ENCODE measurements at regions not wholly inside any gene's neighbourhood (a gene's known extent, or its start where the extent isn't known, plus 50 kb on each side); places are given as distances from the start of the nearest gene placed in this dataset.

- no peaks in the 10 kb centered on the region for H3K36me3 ChIP-seq (ENCODE audit: control insufficient read depth, insufficient read depth, low read length)
- H3K4me3 ChIP-seq (ENCODE audit: extremely low read depth, insufficient read depth, low read length, poor library complexity, severe bottlenecking), result no peak overlapping the region
- H3K4me1 ChIP-seq (ENCODE audit: control insufficient read depth, insufficient read depth, low read length, poor library complexity, severe bottlenecking), result no peaks in the 10 kb centered on the region
- H3K27ac ChIP-seq (ENCODE audit: low read depth, low read length, severe bottlenecking), result no peak overlapping the region
- H3K9me3 ChIP-seq (ENCODE audit: control insufficient read depth, low read length), result no peaks in the 10 kb centered on the region
- WGBS, 2 experiments (ENCODE audit: insufficient coverage in 2 of 2), result 87 to 90% methylated on average over 10 to 11 of the region's 14 CpGs
These were observed 58.3 kb upstream of the PPP2R2D start for GRCh38 chr10:131842351-131843088.

DNA sequence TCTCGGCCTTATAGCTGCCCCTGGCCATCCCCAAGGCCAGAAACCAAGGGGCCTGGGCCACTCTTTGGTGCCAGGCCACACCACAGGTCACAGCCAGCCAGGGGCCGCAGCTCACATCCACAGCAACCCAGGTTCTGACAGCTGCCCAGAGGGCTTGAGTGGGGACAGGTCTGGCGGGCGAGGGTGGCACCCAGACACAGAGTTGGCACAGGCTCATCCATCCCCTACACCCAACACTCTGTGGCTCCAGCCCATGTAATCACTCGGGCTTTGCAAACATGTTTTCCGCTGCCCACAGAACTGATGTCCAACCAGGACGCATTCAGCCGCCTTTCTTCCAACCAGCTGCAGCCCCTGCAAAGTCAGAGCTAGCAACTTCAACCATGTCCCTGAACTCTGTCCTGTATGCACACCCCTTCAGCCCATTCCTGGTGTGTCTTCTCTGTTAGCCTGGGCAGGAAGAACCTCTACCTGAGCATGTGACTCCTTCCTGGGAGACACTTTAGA lies 57.7 kb upstream of the PPP2R2D start:
- Histone ChIP-seq H3K4me1 (ENCODE audit: control insufficient read depth, insufficient read depth, low read length, poor library complexity, severe bottlenecking) (no peaks in the 10 kb centered on the region), H3K27ac (ENCODE audit: low read depth, low read length, severe bottlenecking) (no peak overlapping the region), H3K9me3 (ENCODE audit: control insufficient read depth, low read length) (no peaks in the 10 kb centered on the region), H3K36me3 (ENCODE audit: control insufficient read depth, insufficient read depth, low read length) (no peaks in the 10 kb centered on the region), H3K4me3 (ENCODE audit: extremely low read depth, insufficient read depth, low read length, poor library complexity, severe bottlenecking) (no peak overlapping the region)
- 86 to 96% methylated on average over 8 of the region's 8 CpGs for WGBS, 2 experiments (ENCODE audit: insufficient coverage in 2 of 2)

GRCh38 chr10:131843881-131844284 lies 56.9 kb upstream of the PPP2R2D start:
- Histone ChIP-seq H3K36me3 (ENCODE audit: control insufficient read depth, insufficient read depth, low read length) (no peaks in the 10 kb centered on the region), H3K4me1 (ENCODE audit: control insufficient read depth, insufficient read depth, low read length, poor library complexity, severe bottlenecking) (no peaks in the 10 kb centered on the region), H3K27ac (ENCODE audit: low read depth, low read length, severe bottlenecking) (no peak overlapping the region), H3K9me3 (ENCODE audit: control insufficient read depth, low read length) (no peaks in the 10 kb centered on the region), H3K4me3 (ENCODE audit: extremely low read depth, insufficient read depth, low read length, poor library complexity, severe bottlenecking) (no peak overlapping the region)
- 92 to 96% methylated on average over 15 to 16 of the region's 16 CpGs for WGBS, 2 experiments (ENCODE audit: insufficient coverage in 2 of 2)

DNA sequence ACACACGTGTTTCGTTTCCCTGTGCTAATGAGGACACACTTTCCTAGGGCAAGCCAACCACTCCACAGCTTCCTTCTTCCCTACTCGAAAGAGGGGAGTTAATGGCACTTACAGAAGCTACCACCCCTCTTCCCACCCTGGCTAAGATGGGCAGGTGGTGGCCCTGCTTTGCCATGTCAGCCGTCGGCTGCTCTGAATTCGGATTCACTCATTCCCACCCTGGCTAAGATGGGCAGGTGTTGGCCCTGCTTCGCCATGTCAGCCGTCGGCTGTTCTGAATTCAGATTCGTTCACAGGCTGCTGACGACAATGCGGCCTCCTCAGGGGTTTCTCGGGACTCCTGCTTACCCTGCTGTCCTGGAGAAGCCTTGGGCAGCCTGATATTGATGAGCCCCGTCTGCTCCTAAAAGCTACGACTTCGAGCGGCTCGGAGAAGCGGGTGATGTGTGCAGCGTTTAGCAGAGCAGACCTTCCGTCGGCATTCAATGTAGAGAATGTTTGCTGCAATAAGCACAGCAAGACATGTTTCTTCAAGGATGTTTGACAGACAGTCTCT lies 56.2 kb upstream of the PPP2R2D start:
- H3K27ac ChIP-seq (ENCODE audit: low read depth, low read length, severe bottlenecking), result no peak overlapping the region
- WGBS, 2 experiments (ENCODE audit: insufficient coverage in 2 of 2), result 90 to 91% methylated on average over 20 to 22 of the region's 22 CpGs

DNA sequence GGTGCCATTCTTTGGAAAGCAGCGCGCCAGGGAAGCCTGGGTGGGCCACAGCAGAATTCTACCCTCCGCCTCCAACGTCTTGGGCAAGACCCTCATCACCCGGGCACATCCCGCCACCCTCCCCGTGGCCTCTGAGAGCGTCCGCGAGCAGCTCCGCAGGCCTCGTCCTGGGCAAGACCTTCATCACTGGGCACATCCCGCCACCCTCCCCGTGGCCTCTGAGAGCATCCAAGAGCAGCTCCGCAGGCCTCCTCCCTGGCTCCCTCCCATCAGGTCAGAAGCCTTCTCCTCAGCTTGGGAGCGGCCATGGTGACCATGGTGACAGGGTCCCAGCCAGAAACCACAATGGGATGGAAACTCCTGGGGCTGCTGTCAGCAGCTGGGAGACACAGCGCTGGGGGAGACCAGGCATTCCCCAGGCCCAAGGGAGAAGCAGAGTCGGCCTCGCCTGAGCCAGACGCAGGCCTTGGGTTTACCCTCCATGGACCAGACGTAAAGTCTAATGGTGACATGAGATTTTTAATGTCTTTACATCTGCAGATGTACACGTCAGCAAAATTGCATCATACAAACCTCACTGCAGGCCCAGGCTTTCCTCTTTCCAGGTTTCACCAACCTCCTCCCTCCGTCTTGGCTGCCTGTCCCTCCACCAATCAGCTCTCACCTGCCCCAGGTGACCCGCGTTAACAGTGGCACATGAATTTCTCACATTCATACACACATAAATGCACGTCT lies 55.1 kb upstream of the PPP2R2D start:
- H3K4me3 ChIP-seq (ENCODE audit: extremely low read depth, insufficient read depth, low read length, poor library complexity, severe bottlenecking), result no peak overlapping the region

More for the DNA sequence above, 56.2 kb upstream of the PPP2R2D start:
- H3K36me3 ChIP-seq (ENCODE audit: control insufficient read depth, insufficient read depth, low read length), result no peaks in the 10 kb centered on the region
- H3K9me3 ChIP-seq (ENCODE audit: control insufficient read depth, low read length), result no peaks in the 10 kb centered on the region
- no peaks in the 10 kb centered on the region for H3K4me1 ChIP-seq (ENCODE audit: control insufficient read depth, insufficient read depth, low read length, poor library complexity, severe bottlenecking)
- H3K4me3 ChIP-seq (ENCODE audit: extremely low read depth, insufficient read depth, low read length, poor library complexity, severe bottlenecking), result no peak overlapping the region

DNA sequence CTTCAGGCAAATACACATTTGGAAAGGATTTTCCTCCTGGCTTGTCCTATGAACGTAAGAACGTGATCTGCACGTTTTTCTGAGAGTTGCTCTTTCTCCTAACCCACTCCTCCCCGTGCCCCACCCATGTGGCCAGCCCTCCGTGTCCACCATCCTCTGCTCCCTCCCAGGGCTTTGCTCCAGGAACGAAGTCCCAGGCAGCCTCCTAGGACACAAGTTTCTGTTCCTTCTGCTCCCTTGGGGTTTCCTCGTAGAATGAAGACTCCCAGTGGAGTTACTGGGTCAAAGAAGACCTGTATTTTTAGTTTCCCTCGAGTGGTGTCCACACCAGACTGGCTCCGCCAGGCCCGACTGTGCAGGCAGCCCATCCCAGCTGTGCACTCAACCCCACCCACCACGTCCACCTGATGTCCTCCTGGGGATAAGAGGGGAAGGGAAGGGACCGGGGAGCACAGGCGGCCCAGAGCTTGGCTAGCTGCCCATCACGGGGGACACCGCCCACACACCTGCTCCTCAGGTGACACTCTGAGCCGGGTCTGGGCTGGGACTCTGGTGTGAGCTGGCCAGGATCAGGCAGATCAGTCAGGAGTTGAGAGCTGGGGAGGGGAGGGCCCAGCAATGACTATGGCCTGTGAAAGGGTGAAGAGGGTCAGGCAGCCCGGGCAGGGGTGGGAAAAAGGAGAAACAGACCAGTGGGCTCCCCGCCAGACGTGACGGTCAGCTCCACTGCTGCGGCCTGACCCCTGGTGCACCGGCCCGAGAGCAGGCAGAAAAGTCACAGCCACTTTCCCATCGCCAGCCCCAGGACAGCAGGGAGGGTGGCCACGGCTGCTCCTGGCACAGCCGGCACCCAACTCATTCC lies 54.3 kb upstream of the PPP2R2D start:
- Histone ChIP-seq H3K27ac (ENCODE audit: low read depth, low read length, severe bottlenecking) (no peak overlapping the region), H3K9me3 (ENCODE audit: control insufficient read depth, low read length) (no peaks in the 10 kb centered on the region), H3K4me1 (ENCODE audit: control insufficient read depth, insufficient read depth, low read length, poor library complexity, severe bottlenecking) (no peaks in the 10 kb centered on the region), H3K36me3 (ENCODE audit: control insufficient read depth, insufficient read depth, low read length) (no peaks in the 10 kb centered on the region), H3K4me3 (ENCODE audit: extremely low read depth, insufficient read depth, low read length, poor library complexity, severe bottlenecking) (no peak overlapping the region)
- 84 to 88% methylated on average over 21 to 23 of the region's 26 CpGs for WGBS, 2 experiments (ENCODE audit: insufficient coverage in 2 of 2)

More for the DNA sequence above, 55.1 kb upstream of the PPP2R2D start:
- WGBS, 2 experiments (ENCODE audit: insufficient coverage in 2 of 2), result 91 to 95% methylated on average over 23 to 26 of the region's 26 CpGs
- H3K4me1 ChIP-seq (ENCODE audit: control insufficient read depth, insufficient read depth, low read length, poor library complexity, severe bottlenecking), result no peaks in the 10 kb centered on the region
- no peaks in the 10 kb centered on the region for H3K9me3 ChIP-seq (ENCODE audit: control insufficient read depth, low read length)
- H3K27ac ChIP-seq (ENCODE audit: low read depth, low read length, severe bottlenecking), result no peak overlapping the region
- H3K36me3 ChIP-seq (ENCODE audit: control insufficient read depth, insufficient read depth, low read length), result no peaks in the 10 kb centered on the region

DNA sequence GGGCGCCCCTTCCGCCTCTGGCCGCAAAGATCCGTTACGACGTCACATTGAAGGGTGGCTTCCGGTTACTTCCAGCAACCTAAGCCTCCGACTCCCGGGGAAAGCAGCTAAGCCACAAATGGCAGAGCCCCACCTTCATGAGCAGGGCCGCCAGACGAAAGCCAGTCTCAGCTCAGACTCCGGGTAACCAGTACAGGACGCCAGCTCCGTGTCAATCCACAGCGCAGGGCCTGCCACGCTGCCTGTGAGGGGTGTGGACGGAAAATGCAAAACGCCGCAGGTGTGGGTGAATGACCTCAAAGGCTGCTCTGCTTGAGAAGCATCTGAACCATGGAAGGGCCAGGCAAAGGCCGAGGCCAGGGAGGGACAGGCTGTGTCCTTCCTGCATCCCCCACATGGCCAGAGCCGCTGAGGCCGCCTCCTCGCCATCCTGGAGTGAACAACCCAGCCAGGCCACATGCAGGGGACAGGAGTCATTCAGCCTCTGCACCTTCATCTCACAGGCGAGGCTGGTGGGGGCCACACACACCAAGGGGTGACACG lies 53.5 kb upstream of the PPP2R2D start:
- H3K4me3 ChIP-seq (ENCODE audit: extremely low read depth, insufficient read depth, low read length, poor library complexity, severe bottlenecking), result no peak overlapping the region
- H3K36me3 ChIP-seq (ENCODE audit: control insufficient read depth, insufficient read depth, low read length), result no peaks in the 10 kb centered on the region
- no peaks in the 10 kb centered on the region for H3K9me3 ChIP-seq (ENCODE audit: control insufficient read depth, low read length)
- 87 to 89% methylated on average over 25 of the region's 25 CpGs for WGBS, 2 experiments (ENCODE audit: insufficient coverage in 2 of 2)
- H3K4me1 ChIP-seq (ENCODE audit: control insufficient read depth, insufficient read depth, low read length, poor library complexity, severe bottlenecking), result no peaks in the 10 kb centered on the region
- no peak overlapping the region for H3K27ac ChIP-seq (ENCODE audit: low read depth, low read length, severe bottlenecking)

DNA sequence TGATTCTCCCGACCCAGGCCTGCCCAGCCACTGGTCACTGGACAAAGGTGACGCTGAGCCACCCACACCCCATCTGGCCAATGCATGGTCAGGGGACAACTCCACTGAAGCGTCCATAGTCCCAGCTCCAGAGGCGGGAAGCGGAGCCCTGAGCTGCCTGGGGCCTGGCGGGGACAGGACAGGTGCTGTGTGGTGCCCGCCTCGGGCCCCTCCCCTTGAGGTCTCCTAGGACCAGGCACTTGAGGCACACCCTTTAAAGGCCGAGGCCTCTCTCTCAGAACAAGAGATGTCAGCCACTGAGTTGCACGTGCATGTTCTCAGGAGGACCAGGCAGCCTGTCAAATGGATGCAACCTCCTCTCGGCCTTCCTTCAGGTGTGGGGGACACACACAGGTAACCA lies 52.5 kb upstream of the PPP2R2D start:
- no peaks in the 10 kb centered on the region for H3K4me1 ChIP-seq (ENCODE audit: control insufficient read depth, insufficient read depth, low read length, poor library complexity, severe bottlenecking)
- WGBS, 2 experiments (ENCODE audit: insufficient coverage in 2 of 2), result 81 to 87% methylated on average over 11 of the region's 11 CpGs
- H3K27ac ChIP-seq (ENCODE audit: low read depth, low read length, severe bottlenecking), result no peak overlapping the region
- H3K9me3 ChIP-seq (ENCODE audit: control insufficient read depth, low read length), result no peaks in the 10 kb centered on the region
- no peak overlapping the region for H3K4me3 ChIP-seq (ENCODE audit: extremely low read depth, insufficient read depth, low read length, poor library complexity, severe bottlenecking)
- H3K36me3 ChIP-seq (ENCODE audit: control insufficient read depth, insufficient read depth, low read length), result no peaks in the 10 kb centered on the region

DNA sequence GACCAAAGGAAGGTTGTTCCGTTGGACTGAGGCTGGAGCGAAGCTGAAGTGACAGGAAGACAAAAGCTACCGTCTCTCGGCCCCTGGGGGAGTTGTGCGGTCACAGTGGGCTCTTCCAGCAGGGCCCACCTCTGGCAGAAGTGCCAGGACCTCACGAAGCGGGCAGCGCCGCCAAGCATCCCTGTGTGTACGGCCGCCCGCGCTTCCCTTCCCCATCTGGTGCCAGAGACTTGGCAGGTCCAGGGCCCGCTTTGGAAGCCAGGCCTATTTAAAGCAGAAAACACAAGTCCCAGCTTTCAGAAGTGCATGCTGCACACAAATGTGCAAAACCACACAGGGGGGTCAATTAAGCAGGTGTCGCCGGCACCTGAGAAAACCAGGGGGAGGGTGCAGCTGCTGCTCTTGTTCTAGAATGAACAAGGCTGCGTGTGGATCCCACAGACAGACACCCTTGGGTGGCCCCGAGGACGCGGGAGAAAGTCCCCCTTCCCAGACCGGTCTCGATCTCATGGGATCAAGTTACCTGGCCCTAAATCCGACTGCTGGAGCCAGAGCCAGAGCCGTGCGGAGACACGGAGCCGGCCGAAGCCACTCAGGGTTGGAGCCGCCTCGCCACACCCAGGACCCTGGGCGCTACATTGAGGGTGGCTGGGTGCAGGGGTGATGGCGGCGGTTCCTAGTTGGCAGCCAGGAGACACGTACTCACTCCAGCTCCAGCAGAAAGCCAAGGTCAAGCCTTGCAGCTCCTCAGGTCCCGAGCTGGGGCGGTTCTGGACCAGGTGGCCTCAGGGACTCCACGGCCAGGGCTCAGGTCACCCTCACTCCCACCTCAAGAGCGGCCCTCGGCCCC lies 51.8 kb upstream of the PPP2R2D start:
- H3K4me1 ChIP-seq (ENCODE audit: control insufficient read depth, insufficient read depth, low read length, poor library complexity, severe bottlenecking), result no peaks in the 10 kb centered on the region
- no peaks in the 10 kb centered on the region for H3K36me3 ChIP-seq (ENCODE audit: control insufficient read depth, insufficient read depth, low read length)
- H3K27ac ChIP-seq (ENCODE audit: low read depth, low read length, severe bottlenecking), result no peak overlapping the region
- no peaks in the 10 kb centered on the region for H3K9me3 ChIP-seq (ENCODE audit: control insufficient read depth, low read length)
- 88 to 92% methylated on average over 31 to 35 of the region's 39 CpGs for WGBS, 2 experiments (ENCODE audit: insufficient coverage in 2 of 2)
- no peak overlapping the region for H3K4me3 ChIP-seq (ENCODE audit: extremely low read depth, insufficient read depth, low read length, poor library complexity, severe bottlenecking)

All from mesodermal cell (in vitro differentiated cells).